GM18517 (cell line): ENCODE measurements at regions not wholly inside any gene's neighbourhood (a gene's known extent, or its start where the extent isn't known, plus 50 kb on each side); places are given as distances from the start of the nearest gene placed in this dataset.
"Not testable (repeated sequence)": the region's sequence is repeated elsewhere in the genome, so short reads cannot be mapped to it uniquely, and the experiment has no call there.

Source experiments
- ATAC-seq: cut with Tn5 transposase; IDR thresholded peaks from one replicate; pipeline ENCODE4 v1.9.1; 2021; ENCODE audit warnings: mild to moderate bottlenecking, moderate library complexity; ENCODE audit not compliant: unreplicated experiment

DNA sequence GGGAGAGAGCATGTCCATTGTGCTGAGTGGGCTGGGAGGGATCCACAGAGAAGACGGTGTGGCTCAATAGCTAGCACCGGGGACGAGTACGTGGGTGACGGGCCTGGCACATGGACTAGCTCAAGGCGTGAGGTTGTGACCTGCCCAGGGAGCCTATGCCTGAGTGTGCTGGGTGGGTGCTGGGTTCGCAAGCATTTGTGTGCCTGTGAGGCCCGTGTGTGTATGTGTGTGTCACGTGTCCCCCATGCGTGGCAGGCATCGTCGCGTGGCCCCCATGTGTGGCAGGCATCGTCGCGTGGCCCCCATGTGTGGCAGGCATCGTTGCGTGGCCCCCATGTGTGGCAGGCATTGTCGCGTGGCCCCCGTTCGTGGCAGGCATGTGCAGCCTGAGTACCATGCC is 109.2 kb downstream of the TMEM121 start:
- no peak for ATAC-seq

DNA sequence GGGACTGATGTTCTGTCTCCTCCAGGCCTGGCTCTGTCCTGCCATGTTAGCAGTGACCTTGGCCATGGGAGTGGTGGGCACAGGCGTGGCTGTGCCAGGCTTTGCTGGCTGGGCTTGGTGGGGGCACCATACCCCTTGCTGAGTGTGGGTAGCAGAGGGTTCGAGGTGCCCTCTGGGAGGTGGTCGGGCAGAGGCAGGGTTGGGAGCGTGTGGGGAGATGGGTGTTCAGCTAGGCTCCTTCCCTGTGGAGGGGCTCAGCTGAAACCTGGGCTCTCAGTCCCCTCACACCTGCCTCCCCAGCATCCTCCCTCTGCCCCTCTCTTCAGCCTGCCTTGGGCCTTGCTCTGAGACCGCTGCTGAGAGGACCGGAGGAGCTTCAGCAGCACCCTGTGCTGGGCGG is 109.6 kb downstream of the TMEM121 start:
- not testable (repeated sequence) for ATAC-seq

DNA sequence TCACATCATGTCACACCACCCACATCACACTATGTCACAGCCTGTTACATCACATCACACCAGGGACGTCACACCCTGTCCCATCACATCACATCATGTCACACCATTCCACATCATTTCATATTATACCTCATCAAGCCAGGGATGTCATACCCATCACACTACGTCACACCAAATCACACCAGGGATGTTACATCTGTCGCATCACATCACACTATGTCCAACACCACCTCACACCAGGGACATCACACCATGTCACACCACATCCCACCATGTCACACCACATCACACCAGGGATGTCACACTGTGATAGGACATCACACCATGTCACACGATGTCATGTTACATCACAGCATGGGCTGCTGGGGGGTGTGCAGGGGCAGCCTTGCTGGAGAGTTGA is 110.6 kb downstream of the TMEM121 start:
- ATAC-seq: no peak

DNA sequence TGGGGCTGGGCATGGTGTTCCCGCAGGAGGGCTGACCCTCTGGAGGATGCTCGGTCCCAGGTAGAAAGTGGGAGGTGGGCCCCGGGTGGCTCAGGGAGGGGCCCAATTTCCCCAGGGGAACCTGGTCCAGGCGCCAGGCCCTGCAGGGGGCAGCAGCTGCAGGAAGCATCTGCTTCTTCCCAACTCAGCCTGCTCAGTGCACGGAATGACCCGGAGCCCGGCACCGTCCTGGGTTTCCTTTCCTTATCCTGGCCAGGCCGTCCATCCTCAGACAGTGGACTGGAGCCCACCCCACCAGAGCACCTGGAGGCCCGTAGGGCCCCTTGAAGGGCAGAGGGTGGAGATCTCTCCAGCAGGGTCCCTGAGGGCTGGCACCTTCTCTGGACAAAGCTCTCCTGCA is 111.0 kb downstream of the TMEM121 start:
- not testable (repeated sequence) for ATAC-seq

DNA sequence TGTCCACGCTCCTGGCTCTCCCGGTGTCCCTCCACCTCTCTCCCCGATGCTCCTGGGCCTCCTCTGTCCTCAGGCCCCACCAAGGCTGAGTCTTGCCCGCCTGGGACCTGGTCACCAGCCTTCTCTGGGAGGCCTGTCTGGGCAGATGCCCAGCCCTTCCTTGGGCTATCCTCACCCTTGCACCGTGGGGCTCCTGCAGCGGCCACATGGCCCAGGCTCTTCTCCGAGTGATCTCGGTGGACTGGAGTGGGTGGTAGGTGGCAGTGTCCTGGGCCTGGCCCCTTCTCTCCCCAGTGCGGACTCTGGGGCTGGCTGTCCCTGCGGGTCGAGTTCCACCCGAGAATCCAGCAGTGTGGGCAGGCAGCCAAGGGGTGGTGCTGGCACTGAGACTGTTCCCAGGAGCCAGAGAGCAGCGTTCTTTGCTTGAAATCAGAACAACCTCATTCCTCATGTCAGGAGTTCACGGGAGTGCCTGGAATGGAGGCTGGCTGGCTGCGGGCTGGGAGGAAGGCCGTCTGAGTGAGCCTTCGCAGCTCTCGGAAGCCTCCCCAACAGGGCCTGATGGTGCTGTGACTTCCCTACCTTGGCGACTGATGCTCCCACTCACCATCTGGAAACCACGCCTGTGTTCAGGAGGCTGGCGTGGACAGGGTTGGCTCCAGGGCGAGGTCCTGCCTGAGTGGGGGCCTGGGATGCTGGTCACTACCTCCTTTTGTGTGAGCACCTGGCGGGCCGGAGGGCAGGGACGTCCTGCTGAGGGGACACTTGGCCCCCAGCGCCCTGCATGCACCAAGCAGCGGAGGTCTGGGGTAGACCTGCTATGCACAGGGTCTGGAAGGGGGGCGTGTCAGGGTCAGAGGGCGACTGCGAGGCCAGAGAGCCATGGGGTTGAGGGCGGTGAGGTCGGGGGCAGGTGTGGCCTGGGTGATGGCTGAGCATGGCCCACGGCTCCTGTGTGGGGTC is 113.9 kb downstream of the TMEM121 start:
- not testable (repeated sequence) for ATAC-seq

DNA sequence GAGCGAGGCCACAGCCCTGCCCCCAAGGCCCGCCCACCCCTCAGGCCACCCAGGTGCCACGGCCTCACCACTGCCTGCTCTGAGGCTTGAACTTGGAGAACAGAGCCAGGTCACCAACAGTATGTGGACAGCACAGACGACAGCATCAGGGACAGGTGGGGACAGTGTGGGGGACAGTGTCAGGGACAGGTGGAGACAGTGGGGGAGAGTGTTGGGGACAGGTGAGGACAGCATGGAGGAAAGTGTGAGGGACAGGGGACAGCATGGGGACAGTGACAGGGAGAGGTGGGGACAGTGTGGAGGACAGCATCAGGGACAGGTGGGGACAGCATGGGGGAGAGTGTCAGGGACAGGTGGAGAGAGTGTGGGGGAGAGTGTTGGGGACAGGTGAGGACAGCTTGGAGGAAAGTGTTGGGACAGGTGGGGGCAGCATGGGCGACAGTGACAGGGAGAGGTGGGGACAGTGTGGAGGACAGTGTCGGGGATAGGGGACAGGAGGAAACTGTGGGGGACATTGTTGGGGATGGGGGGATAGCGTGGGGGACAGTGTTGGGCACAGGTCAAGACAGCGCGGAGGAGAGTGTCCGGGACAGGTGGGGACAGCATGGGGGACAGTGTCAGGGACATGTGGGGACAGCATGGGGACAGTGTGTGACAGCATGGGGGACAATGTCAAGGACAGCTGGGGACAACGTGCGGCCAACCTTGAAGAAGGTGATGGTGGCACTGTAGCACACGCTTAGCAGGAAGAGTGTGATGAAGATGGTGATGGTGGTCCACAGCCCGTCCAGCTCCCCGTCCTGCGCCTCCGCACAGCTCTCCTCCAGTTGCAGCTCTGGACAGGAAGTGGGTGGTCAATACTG is 114.9 kb downstream of the TMEM121 start:
- no peak for ATAC-seq

DNA sequence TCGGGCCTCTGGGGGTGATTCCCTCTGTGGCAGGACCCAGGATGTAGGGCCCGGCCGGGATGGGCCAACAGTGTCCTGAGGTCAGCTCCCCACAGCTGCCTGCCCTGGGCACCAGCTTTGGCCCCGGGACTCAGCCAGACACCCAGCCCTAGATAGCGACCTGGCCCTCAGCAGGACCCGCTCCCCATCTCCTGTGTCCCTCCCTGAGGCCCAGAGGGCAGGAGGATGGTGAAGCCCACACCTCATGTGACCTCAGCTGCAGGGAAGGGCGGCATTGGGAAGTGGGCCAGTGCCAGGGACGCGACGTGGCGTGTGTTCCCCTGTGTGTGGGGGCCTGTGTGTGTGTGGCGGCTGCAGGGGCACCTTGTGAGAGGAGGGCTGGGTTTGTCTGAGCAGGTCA is 115.6 kb downstream of the TMEM121 start:
- not testable (repeated sequence) for ATAC-seq

DNA sequence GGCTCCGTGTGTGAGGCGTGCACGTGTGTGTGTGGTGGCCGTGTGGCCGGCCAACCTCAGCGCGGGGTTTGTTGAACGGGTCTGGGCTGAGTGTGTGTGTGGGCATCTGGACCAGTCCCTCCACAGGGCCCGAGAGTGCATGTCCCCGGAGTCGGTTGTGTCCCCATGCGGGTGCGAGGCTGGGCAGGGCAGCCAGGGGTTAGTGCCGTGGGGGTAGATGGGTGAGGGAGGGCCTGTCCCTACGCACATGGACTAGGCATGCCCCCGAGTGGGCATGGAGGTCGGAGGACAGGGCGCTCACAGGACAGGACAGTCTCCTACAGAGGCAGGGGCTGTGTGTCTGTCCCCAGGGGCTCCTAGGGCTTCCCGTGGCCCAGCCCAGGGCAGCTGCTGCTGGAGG is 116.1 kb downstream of the TMEM121 start:
- ATAC-seq: not testable (repeated sequence)

DNA sequence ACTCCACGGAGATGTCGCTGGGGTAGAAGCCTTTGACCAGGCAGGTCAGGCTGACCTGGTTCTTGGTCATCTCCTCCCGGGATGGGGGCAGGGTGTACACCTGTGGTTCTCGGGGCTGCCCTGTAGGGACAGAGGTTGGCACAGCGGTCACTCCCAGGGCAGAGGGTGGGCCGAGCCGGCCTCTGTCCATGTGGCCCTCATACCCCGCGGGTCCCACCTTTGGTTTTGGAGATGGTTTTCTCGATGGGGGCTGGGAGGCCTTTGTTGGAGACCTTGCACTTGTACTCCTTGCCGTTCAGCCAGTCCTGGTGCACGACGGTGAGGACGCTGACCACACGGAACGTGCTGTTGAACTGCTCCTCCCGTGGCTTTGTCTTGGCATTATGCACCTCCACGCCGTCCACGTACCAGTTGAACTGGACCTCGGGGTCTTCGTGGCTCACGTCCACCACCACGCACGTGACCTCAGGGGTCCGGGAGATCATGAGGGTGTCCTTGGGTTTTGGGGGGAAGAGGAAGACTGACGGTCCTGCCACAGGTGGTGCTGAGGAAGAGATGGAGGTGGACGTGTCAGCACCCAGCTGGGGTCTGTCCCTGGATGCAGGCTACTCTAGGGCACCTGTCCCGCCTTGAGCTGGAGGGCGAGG is 117.1 kb downstream of the TMEM121 start:
- ATAC-seq: not testable (repeated sequence)

DNA sequence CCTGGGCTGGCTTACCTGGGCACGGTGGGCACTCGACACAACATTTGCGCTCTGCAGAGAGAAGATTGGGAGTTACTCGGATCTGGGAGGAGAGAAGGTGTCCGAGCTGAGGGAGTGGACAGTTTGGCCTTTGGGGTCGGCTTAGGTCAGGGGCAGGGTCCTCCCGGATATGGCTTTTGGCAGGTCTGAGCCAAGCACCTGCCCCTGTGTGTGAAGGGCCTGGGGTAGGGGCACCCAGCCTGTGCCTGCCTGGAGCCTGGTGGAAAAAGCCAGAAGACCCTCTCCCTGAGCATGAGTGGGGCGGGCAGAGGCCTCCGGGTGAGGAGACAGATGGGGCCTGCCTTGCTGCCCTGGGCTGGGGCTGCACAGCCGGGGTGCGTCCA is 117.7 kb downstream of the TMEM121 start:
- not testable (repeated sequence) for ATAC-seq

DNA sequence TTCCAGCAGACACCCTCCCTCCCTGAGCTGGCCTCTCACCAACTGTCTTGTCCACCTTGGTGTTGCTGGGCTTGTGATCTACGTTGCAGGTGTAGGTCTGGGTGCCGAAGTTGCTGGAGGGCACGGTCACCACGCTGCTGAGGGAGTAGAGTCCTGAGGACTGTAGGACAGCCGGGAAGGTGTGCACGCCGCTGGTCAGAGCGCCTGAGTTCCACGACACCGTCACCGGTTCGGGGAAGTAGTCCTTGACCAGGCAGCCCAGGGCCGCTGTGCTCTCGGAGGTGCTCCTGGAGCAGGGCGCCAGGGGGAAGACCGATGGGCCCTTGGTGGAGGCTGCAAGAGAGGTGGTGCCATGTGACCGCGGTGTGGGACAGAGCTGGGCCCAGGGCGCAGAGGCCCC is 118.1 kb downstream of the TMEM121 start:
- not testable (repeated sequence) for ATAC-seq

DNA sequence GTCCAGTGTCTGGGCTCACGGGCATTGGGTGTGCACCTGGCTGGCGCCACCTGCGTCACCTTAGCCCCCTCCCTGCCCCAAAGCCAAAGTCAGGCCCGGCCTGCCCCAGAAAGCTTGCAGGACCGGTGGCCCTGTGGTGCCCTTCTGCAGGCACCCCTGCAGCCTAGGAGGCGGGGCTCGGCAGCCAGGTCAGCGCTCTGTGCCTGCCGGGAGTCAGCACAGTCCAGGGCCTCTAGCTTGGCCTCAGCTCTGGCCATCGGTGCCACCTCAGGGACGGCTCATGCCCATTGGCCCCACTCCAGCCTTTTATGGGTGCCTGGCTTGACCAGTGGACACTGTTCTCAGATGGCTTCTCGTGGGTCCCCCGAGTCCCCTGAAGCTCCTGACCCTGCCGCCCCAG is 118.5 kb downstream of the TMEM121 start:
- ATAC-seq: not testable (repeated sequence)

DNA sequence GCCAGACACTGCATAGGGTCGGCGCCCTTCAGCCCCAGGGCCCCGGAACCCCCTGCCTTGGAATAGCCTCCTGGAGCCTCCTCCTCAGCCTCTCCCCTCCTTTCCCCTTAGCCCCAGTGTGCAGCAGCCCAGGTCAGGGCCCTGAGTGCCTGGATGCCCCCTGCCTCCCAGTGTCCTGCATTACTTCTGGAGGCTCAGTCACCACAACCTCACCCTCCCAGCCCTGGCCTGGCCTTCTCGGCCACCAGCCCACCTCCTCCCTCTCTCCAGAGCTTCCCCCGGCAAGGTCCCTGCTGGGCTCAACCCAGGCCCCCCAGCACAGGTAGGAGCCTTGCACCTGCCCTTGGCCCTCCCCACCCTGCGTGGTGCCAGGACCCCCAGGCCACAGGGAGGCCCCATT is 119.0 kb downstream of the TMEM121 start:
- ATAC-seq: not testable (repeated sequence)

DNA sequence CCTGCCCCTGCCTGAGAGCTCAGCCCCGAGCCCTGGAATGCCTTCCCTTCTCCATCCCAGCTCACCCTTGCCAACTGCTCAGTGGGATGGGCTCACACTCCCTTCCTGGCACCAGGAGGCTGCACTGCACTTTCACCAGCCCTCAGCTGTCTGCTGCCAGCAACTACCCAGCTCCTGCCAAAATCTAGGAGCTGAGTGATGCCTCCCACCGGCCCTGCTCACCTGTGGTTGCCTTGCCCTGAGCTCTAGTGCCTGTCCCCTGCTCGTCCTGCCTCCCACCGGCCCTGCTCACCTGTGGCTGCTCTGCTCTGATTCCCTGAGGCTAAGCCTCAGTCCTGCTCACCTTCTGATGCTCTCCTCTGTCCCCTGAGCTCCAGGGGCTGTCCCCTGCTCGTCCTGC is 119.8 kb downstream of the TMEM121 start:
- ATAC-seq: no peak

DNA sequence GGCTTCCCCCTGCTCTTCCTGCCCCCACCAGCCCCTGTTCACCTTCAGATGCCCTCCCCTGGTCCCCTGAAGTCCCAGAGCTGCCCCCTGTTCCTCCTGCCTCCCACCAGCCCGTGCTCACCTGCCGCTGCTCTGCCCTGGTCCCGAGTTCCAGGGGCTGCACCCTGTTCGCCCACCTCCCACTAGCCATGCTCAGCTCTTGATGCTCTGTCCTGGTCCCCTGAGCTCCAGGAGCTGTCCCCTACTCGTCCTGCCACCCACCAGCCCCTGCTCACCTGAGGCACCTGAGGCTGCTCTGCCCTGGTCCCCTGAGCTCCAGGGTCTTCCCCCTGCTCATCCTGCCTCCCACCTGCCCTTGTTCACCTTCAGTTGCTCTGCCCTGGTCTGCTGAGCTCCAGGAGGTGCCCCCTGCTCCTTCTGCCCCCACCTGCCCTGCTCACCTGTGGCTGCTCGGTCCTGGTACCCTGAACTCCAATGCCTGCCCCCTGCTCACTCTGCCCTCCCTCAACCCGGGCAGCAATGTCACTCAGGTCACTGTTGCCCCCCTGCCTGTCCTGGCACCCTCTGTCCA is 120.4 kb downstream of the TMEM121 start:
- not testable (repeated sequence) for ATAC-seq

DNA sequence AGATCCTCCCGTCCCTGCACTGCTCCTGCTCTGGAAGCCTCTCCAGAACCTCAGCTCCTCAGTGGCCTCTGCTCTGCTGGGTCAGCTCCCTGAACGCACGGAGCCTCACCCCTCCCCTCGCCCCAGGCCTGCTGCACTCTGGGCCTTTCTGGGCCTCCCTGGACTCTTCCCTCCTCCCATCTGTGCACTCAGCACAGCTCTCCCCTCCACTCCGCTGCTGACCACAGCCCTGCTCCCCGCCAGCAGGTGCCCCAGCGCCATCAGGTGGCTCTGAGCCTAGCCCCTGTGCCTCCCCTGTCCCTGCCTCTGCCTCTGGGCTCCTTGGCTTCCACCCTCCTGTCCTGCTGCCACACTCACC is 121.0 kb downstream of the TMEM121 start:
- not testable (repeated sequence) for ATAC-seq

DNA sequence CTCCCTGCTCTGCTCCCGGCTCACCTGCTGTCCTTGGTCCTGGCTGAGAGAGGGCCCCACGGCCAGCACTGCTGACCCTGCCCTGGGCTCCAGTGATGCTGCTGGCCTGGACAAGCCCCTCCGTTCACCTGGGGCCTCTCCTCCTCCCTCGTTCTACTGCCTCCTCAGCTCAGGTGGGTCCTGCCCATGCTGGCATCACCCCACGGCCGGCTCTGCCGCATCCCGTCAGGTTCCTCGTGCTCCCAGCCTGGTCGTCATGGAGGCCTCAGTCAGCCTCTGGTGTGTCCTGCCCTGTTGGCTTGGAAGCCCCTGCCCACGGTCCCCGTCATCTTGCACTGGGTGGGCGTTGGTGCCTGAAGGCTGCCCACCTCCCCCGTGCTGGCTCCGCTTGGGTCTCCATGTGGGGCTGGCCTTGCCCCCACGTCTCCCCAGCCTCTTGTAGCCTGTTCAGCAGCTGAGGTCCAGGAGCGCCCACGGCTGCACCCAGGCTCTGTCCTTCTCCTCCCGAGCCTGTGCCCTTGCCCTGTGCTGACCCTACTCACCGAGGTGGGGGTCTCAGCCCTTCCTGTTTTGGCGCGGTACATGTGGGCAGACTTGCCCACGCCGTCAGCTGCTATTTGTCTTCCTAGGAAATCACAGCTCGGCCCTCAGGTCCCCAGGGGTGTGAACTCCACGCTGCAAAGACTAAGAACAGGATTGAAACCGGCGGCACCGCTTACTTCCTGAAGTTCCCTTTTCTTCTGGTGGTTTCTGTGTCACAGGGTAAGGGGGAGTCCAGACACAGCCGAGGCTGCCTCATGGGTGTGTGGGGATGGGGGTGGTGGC is 121.6 kb downstream of the TMEM121 start:
- ATAC-seq: no peak

DNA sequence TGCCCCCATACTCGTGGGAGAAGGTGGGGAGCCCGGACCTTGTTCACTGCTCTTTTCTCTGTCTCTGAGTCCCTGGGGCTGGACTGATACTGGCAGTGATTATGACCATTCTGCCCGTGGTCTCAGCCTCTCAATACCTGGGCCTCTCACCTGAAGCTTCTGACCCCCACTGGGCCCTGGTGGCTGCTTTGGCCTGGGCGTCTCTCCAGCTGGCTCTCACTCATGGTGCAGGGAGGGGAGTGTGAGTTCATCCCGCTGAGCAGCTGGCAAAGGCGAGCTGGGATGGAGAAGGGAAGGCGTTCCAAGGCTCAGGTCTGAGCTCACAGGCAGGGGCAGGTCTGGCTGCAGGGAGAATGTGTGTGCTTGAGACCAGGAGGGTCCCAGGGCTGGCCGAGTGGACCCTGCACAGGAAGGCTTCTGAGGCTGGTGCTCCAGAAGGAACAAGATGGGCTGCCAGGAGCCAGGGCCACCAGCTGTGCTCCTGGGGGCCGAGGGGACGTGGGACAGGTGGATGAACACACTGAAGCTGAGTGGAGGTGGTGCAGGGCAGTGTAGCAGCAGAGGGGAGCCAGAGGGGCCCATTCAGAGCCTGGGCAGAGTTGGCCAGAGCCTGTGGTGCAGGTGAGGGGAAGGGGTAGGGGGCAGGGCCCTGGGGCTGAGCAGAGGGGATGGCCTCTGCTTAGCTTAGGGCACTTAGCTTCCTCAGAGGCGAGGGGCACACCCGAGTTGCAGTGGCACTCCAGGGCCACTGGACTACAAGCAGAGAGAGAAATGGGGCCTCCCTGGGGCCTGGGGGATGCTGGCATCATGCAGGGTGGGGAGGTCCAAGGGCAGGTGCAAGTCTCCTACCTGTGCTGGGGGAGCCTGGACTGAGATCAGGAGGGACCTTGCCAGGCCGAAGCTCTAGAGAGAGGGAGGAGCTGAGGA is 122.5 kb downstream of the TMEM121 start:
- ATAC-seq: not testable (repeated sequence)

DNA sequence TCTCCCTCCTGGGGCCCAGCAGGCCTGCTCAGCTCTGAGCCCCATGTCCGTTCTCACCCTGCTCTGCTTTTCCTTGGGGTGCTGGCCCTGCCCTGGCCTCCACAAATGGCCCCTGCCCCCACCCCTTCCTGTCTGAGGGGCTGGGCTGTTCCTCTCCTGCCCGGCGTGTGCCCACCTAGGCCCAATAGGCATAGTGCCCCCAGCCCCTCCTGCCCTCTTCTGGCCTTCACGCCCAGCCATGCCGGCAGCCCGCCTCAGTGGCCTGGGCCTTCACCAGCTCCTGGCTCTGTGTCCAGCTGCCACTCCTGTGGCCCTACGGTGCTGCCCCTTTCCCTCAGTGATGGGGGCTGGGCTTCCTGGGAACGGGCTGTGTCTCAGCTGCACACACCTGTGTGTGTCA is 125.9 kb downstream of the TMEM121 start:
- ATAC-seq: not testable (repeated sequence)
